ENCODE measurements at regions not wholly inside any gene's neighbourhood (a gene's known extent, or its start where the extent isn't known, plus 50 kb on each side); places are given as distances from the start of the nearest gene placed in this dataset.

DNA sequence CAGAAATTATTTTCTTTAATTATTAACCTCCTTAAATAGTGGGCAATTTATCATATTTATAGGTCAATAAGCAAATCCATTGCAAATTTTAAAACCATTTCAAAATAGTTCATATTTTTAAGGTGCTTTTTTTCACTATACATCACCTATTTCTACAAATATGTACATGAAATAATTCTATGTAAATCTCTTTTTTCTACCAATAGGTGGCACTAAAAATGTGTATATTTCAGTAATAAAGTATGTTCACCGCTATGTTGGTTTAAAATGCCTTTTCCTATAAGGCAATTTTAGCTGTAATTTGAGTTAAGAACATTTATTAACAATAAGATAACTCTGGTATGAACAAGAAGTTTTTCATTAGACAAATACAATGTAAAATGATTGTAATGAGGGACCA lies 672.2 kb downstream of the KCTD8 start (continued):
- TF ChIP-seq, protein P1, sequence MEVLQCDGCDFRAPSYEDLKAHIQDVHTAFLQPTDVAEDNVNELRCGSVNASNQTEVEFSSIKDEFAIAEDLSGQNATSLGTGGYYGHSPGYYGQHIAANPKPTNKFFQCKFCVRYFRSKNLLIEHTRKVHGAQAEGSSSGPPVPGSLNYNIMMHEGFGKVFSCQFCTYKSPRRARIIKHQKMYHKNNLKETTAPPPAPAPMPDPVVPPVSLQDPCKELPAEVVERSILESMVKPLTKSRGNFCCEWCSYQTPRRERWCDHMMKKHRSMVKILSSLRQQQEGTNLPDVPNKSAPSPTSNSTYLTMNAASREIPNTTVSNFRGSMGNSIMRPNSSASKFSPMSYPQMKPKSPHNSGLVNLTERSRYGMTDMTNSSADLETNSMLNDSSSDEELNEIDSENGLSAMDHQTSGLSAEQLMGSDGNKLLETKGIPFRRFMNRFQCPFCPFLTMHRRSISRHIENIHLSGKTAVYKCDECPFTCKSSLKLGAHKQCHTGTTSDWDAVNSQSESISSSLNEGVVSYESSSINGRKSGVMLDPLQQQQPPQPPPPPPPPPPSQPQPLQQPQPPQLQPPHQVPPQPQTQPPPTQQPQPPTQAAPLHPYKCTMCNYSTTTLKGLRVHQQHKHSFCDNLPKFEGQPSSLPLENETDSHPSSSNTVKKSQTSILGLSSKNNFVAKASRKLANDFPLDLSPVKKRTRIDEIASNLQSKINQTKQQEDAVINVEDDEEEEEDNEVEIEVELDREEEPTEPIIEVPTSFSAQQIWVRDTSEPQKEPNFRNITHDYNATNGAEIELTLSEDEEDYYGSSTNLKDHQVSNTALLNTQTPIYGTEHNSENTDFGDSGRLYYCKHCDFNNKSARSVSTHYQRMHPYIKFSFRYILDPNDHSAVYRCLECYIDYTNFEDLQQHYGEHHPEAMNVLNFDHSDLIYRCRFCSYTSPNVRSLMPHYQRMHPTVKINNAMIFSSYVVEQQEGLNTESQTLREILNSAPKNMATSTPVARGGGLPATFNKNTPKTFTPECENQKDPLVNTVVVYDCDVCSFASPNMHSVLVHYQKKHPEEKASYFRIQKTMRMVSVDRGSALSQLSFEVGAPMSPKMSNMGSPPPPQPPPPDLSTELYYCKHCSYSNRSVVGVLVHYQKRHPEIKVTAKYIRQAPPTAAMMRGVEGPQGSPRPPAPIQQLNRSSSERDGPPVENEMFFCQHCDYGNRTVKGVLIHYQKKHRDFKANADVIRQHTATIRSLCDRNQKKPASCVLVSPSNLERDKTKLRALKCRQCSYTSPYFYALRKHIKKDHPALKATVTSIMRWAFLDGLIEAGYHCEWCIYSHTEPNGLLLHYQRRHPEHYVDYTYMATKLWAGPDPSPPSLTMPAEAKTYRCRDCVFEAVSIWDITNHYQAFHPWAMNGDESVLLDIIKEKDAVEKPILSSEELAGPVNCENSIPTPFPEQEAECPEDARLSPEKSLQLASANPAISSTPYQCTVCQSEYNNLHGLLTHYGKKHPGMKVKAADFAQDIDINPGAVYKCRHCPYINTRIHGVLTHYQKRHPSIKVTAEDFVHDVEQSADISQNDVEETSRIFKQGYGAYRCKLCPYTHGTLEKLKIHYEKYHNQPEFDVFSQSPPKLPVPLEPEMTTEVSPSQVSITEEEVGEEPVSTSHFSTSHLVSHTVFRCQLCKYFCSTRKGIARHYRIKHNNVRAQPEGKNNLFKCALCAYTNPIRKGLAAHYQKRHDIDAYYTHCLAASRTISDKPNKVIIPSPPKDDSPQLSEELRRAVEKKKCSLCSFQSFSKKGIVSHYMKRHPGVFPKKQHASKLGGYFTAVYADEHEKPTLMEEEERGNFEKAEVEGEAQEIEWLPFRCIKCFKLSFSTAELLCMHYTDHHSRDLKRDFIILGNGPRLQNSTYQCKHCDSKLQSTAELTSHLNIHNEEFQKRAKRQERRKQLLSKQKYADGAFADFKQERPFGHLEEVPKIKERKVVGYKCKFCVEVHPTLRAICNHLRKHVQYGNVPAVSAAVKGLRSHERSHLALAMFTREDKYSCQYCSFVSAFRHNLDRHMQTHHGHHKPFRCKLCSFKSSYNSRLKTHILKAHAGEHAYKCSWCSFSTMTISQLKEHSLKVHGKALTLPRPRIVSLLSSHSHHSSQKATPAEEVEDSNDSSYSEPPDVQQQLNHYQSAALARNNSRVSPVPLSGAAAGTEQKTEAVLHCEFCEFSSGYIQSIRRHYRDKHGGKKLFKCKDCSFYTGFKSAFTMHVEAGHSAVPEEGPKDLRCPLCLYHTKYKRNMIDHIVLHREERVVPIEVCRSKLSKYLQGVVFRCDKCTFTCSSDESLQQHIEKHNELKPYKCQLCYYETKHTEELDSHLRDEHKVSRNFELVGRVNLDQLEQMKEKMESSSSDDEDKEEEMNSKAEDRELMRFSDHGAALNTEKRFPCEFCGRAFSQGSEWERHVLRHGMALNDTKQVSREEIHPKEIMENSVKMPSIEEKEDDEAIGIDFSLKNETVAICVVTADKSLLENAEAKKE (CRISPR knock-in tag; IDR thresholded peaks at IDR 0.05) = no peak
- TF ChIP-seq, protein P2, sequence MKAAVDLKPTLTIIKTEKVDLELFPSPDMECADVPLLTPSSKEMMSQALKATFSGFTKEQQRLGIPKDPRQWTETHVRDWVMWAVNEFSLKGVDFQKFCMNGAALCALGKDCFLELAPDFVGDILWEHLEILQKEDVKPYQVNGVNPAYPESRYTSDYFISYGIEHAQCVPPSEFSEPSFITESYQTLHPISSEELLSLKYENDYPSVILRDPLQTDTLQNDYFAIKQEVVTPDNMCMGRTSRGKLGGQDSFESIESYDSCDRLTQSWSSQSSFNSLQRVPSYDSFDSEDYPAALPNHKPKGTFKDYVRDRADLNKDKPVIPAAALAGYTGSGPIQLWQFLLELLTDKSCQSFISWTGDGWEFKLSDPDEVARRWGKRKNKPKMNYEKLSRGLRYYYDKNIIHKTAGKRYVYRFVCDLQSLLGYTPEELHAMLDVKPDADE (IDR thresholded peaks at IDR 0.05) = no peak

DNA sequence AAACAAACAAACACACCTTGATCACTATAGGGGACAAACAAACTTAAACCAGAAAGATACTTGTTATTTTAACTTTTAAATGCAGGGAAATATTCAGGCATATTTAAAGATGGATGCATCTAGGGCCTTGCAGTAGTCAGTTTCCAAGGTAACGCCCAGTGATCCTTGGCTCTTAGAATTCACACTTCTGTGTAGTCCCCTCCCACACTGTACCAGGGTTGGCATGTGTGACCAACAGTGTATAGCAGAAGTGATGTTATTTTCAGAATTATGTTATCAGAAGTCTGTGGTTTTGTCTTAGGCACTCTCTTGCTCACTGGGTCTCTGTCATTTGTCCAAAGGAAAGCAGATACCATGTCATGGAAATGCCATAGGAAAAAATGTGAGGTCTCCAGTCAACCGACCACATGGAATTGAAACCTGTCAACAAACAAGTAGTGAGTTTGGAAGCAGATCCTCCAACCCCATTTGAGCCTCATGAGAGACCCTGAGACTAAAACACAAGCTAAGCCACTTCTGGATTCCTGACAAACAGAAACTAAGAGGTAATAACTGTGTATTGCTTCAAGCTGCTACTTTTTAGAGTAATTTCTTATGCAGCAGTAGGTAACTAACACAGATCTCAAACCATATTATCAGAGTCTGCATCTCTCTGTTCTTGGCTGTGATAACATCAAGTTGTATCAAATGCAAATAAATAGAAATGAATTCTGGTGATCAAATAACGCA lies 670.3 kb downstream of the KCTD8 start:
- Histone ChIP-seq H3K4me2 (no peak overlapping the region), H3K27ac (ENCODE audit: low read depth) (no peak overlapping the region), H3K4me1 (ENCODE audit: insufficient read depth) (no peaks in the 10 kb centered on the region), H3F3A (replicated peaks; ENCODE audit: low read depth) (no peaks in the 10 kb centered on the region), H4K20me1 (replicated peaks; ENCODE audit: insufficient read depth) (no peaks in the 10 kb centered on the region), H2AFZ (no peak overlapping the region), H3K36me3 (ENCODE audit: insufficient read depth) (no peaks in the 10 kb centered on the region), H3K9me2 (ENCODE audit: insufficient read depth) (no peaks in the 10 kb centered on the region), H3K79me2 (replicated peaks; ENCODE audit: insufficient read depth) (no peaks in the 10 kb centered on the region), H3K27me3 (ENCODE audit: insufficient read depth) (no peaks in the 10 kb centered on the region), H3K4me3 (no peak overlapping the region)
- Mint-ChIP-seq H3K4me3 (no peak overlapping the region), H3K9me3 (no peaks in the 10 kb centered on the region; the same call in 2 of the 3 replicates), H3K27me3 (ENCODE audit: insufficient read depth, low read depth, poor library complexity) (no peaks in the 10 kb centered on the region), H3K36me3 (ENCODE audit: low read depth) (no peaks in the 10 kb centered on the region), H3K27ac (no peak overlapping the region), H3K4me1 (peaks cover 7% of the 10 kb centered on the region)
- no peak for ATAC-seq
- DNase-seq (ENCODE audit: low spot score) = no peak
- TF ChIP-seq, protein P2 (IDR thresholded peaks at IDR 0.05) = no peak
- TF ChIP-seq POLR2AphosphoS5 (IDR thresholded peaks at IDR 0.05; ENCODE audit: low read depth) = no peak
- no peak for TF ChIP-seq JUNB (IDR thresholded peaks at IDR 0.05; ENCODE audit: unreplicated experiment)
- TF ChIP-seq, protein P1 (CRISPR knock-in tag; IDR thresholded peaks at IDR 0.05) = no peak
- no peak for TF ChIP-seq STAT1 (IDR thresholded peaks at IDR 0.05; ENCODE audit: unreplicated experiment)
- no peak for TF ChIP-seq EZH2phosphoT487 (IDR thresholded peaks at IDR 0.05; ENCODE audit: unreplicated experiment)

Measured in GM23338 (cell line).